Endothelial cell of umbilical vein (primary cell): ENCODE measurements at regions not wholly inside any gene's neighbourhood (a gene's known extent, or its start where the extent isn't known, plus 50 kb on each side); places are given as distances from the start of the nearest gene placed in this dataset.

Experiments
- BruUV-seq: library from RNA; stranded (reverse); fragments of 400-500 nt; replicated peaks from 2 replicates; lab custom pipeline; 2021; lab: Mats Ljungman, UMichigan
- CTCF ChIA-PET: fragments of 300-600, 350-600 bp; sonication (Branson Sonifier 250); formaldehyde crosslinking; loops from one replicate; lab custom pipeline; 2021; ENCODE audit warnings: antibody characterized with exemption, inconsistent platforms; lab: Charles Lee
- POLR2A ChIA-PET: fragments of 300-600, 350-600 bp; sonication (Branson Sonifier 250); formaldehyde crosslinking; loops from one replicate; lab custom pipeline; 2021; ENCODE audit warnings: antibody characterized with exemption, inconsistent platforms; lab: Charles Lee
- DNase-seq: peaks from one replicate; pipeline ENCODE4 v3.0.0-alpha.2; 2011; ENCODE audit warnings: low read depth, low spot score
- FAIRE-seq: peaks from 2 replicates; lab custom pipeline; 2011; peaks lifted over from hg19 to GRCh38; lab: Jason Lieb, UNC
- H2AFZ ChIP-seq: 2 replicates; pipeline ENCODE4 v1.6.0; 2012; ENCODE audit warnings: low read depth, low read length, control low read depth, inconsistent platforms
- H3K27ac ChIP-seq: 2 replicates; pipeline ENCODE4 v1.5.1; 2011; ENCODE audit warnings: low read depth, mild to moderate bottlenecking, control low read depth, low read length, moderate library complexity; ENCODE audit not compliant: insufficient read depth
- H3K27me3 ChIP-seq, 2 experiments: 2 replicates each; pipeline versions ENCODE4 v1.6.0 to v1.6.1; 2011; ENCODE audit warnings: low read length in 2 of 2, mixed read lengths in 1 of 2; ENCODE audit not compliant: control insufficient read depth in 2 of 2, insufficient read depth in 2 of 2
- H3K36me3 ChIP-seq, 2 experiments: 2 replicates in 1 of 2; 3 replicates in 1 of 2; pipeline ENCODE4 v1.5.1; 2011; ENCODE audit warnings: low read length in 2 of 2, mild to moderate bottlenecking in 1 of 2, moderate library complexity in 1 of 2; ENCODE audit not compliant: control insufficient read depth in 2 of 2, insufficient read depth in 2 of 2; ENCODE audit errors: extremely low read depth in 1 of 2
- H3K4me1 ChIP-seq: 3 replicates; pipeline ENCODE4 v1.5.1; 2011; ENCODE audit warnings: mild to moderate bottlenecking, low read length; ENCODE audit not compliant: control insufficient read depth, insufficient read depth; ENCODE audit errors: extremely low read depth
- H3K4me2 ChIP-seq: 2 replicates; pipeline ENCODE4 v1.6.1; 2011; ENCODE audit warnings: low read length, control low read depth, mixed read lengths; ENCODE audit not compliant: insufficient read depth
- H3K4me3 ChIP-seq, 3 experiments: fragments of 200-600 bp in 1 of 3; sonication (generic), shearing (Covaris generic) in 1 of 3; replicated peaks in 1 of 3; 2 replicates each; pipeline ENCODE4 v1.5.1; 2011 to 2016; ENCODE audit warnings: control low read depth in 3 of 3, low read length in 3 of 3, mild to moderate bottlenecking in 2 of 3, inconsistent platforms in 1 of 3, low read depth in 1 of 3, moderate library complexity in 1 of 3; ENCODE audit not compliant: insufficient read depth in 1 of 3
- H3K79me2 ChIP-seq: 2 replicates; pipeline ENCODE4 v1.6.0; 2012; ENCODE audit warnings: low read length, inconsistent platforms; ENCODE audit not compliant: control insufficient read depth, insufficient read depth
- H3K9ac ChIP-seq: replicated peaks from 2 replicates; pipeline ENCODE3; 2011; ENCODE audit warnings: low read length, control low read depth; ENCODE audit not compliant: insufficient read depth; ENCODE audit errors: extremely low read depth
- H3K9me1 ChIP-seq: replicated peaks from 3 replicates; pipeline ENCODE4 v1.6.0; 2011; ENCODE audit warnings: mild to moderate bottlenecking, low read length; ENCODE audit not compliant: control insufficient read depth, insufficient read depth; ENCODE audit errors: extremely low read depth
- H3K9me3 ChIP-seq: replicated peaks from 2 replicates; pipeline ENCODE4 v1.5.1; 2012; ENCODE audit warnings: low read length, inconsistent platforms; ENCODE audit not compliant: control insufficient read depth, insufficient read depth
- H4K20me1 ChIP-seq: replicated peaks from 2 replicates; pipeline ENCODE3; 2011; ENCODE audit warnings: mild to moderate bottlenecking, low read length; ENCODE audit not compliant: control insufficient read depth, insufficient read depth; ENCODE audit errors: extremely low read depth
- EZH2 ChIP-seq: IDR thresholded peaks from 2 replicates; pipeline ENCODE4 v1.6.1; 2012; ENCODE audit warnings: borderline replicate concordance, low read depth, mild to moderate bottlenecking, moderate library complexity, low read length, inconsistent platforms; ENCODE audit not compliant: severe bottlenecking
- FOS ChIP-seq: IDR thresholded peaks from 2 replicates; pipeline ENCODE4 v1.6.1; 2011; ENCODE audit warnings: mild to moderate bottlenecking, low read length, moderate library complexity, borderline replicate concordance; ENCODE audit not compliant: insufficient read depth
- GATA2 ChIP-seq: IDR thresholded peaks from 2 replicates; pipeline ENCODE4 v1.7.0; 2011; ENCODE audit warnings: low read depth, mild to moderate bottlenecking, moderate library complexity, mixed read lengths, low read length; ENCODE audit not compliant: insufficient read length, insufficient read depth
- JUN ChIP-seq: IDR thresholded peaks from 2 replicates; pipeline ENCODE4 v1.6.1; 2011; ENCODE audit warnings: borderline replicate concordance, low read depth; ENCODE audit not compliant: insufficient read length, insufficient read depth
- MYC ChIP-seq: IDR thresholded peaks from one replicate; pipeline ENCODE4 v1.6.1; 2011; ENCODE audit warnings: mild to moderate bottlenecking, low read depth, low read length
- POLR2A ChIP-seq: IDR thresholded peaks from 2 replicates; pipeline ENCODE4 v1.6.1; 2012; ENCODE audit warnings: low read depth, mild to moderate bottlenecking, control low read depth, low read length
- POLR2AphosphoS5 ChIP-seq: IDR thresholded peaks from 2 replicates; pipeline ENCODE4 v1.6.1; 2012; ENCODE audit warnings: low read depth, mild to moderate bottlenecking, control low read depth, low read length, moderate library complexity; ENCODE audit not compliant: insufficient read depth
- dilution Hi-C: fragments of 300-500 bp; cut with MboI; formaldehyde crosslinking; loops from one replicate; pipeline ENCODE4 v1.15.0; 2019; ENCODE audit warnings: low sequenced_read_pairs; ENCODE audit not compliant: extremely low pct_ligation_motif_present
- intact Hi-C: fragments of 100-400 bp; cut with micrococcal nuclease; formaldehyde crosslinking; loops from one replicate; pipeline ENCODE4 v1.10.0; 2022
- TF ChIP-seq, protein P1 (sequence below), 2 donors: IDR thresholded peaks; 1 replicate in 1 of 2; 2 replicates in 1 of 2; pipeline ENCODE4 v1.5.1; 2011; ENCODE audit warnings: low read length in 2 of 2, mild to moderate bottlenecking in 2 of 2, moderate library complexity in 2 of 2, control low read depth in 1 of 2, inconsistent platforms in 1 of 2, low read depth in 1 of 2; ENCODE audit not compliant: insufficient read depth in 1 of 2; ENCODE audit errors: extremely low read depth in 1 of 2
- TF ChIP-seq, protein P2 (sequence below): IDR thresholded peaks from 2 replicates; pipeline ENCODE4 v1.6.1; 2011; ENCODE audit not compliant: insufficient read depth, insufficient read length

DNA sequence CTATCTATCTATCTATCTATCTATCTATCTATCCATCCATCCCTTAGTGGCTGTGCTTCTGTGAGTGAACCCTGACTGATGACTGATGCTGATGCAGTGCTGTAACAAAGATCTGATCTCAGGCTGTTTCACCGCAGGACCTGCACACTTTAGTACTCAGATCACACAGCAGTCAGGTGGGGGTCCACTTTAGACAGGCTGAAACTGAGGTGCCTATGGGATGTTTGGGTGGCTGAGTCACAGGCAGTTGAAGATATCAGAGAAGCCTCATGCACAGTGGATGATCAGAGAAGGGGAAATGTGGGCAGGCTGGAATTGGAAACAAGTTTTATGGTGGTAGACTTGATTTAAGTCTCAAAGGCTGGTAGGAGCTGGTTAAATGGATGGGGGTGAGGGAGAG is 156.4 kb downstream of the INSIG2 start:
- intact Hi-C loops, result no loop called here

More for the DNA sequence above, 156.4 kb downstream of the INSIG2 start:
- no TSS peak for BruUV-seq
- no peaks in the 10 kb centered on the region for H3K9me1 ChIP-seq
- dilution Hi-C loops, result no loop called here
- no peaks in the 10 kb centered on the region for H3K4me1 ChIP-seq
- H3K4me3 ChIP-seq, result no peak overlapping the region
- H3K9ac ChIP-seq, result no peak overlapping the region
- no peak overlapping the region for H3K4me2 ChIP-seq
- ChIA-PET CTCF (no interaction called here), POLR2A (no interaction called here)
- DNase-seq (no peak), FAIRE-seq (no peak)
- no peaks in the 10 kb centered on the region for H3K27me3 ChIP-seq
- no peaks in the 10 kb centered on the region for H3K9me3 ChIP-seq
- H3K36me3 ChIP-seq, result no peaks in the 10 kb centered on the region
- no peaks in the 10 kb centered on the region for H3K79me2 ChIP-seq
- TF ChIP-seq POLR2A (no peak), EZH2 (no peak), GATA2 (no peak), POLR2AphosphoS5 (no peak), FOS (no peak), JUN (no peak), MYC (no peak)
- TF ChIP-seq, protein P1, sequence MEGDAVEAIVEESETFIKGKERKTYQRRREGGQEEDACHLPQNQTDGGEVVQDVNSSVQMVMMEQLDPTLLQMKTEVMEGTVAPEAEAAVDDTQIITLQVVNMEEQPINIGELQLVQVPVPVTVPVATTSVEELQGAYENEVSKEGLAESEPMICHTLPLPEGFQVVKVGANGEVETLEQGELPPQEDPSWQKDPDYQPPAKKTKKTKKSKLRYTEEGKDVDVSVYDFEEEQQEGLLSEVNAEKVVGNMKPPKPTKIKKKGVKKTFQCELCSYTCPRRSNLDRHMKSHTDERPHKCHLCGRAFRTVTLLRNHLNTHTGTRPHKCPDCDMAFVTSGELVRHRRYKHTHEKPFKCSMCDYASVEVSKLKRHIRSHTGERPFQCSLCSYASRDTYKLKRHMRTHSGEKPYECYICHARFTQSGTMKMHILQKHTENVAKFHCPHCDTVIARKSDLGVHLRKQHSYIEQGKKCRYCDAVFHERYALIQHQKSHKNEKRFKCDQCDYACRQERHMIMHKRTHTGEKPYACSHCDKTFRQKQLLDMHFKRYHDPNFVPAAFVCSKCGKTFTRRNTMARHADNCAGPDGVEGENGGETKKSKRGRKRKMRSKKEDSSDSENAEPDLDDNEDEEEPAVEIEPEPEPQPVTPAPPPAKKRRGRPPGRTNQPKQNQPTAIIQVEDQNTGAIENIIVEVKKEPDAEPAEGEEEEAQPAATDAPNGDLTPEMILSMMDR (IDR thresholded peaks at IDR 0.05; ENCODE audit: extremely low read depth in 1 of 2, insufficient read depth in 1 of 2, low read depth in 1 of 2, low read length in 2 of 2), result no peak
- TF ChIP-seq, protein P2, sequence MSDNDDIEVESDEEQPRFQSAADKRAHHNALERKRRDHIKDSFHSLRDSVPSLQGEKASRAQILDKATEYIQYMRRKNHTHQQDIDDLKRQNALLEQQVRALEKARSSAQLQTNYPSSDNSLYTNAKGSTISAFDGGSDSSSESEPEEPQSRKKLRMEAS, result no peak
- no peak overlapping the region for H3K27ac ChIP-seq
- H2AFZ ChIP-seq, result no peak overlapping the region
- no peaks in the 10 kb centered on the region for H4K20me1 ChIP-seq
